Breast epithelium (tissue), 4 donors: ENCODE measurements at regions not wholly inside any gene's neighbourhood (a gene's known extent, or its start where the extent isn't known, plus 50 kb on each side); places are given as distances from the start of the nearest gene placed in this dataset.

Source experiments
- DNase-seq, 2 donors: peaks; one replicate each; pipeline ENCODE4 v3.0.0-alpha.2; 2019; ENCODE audit warnings: low spot score in 2 of 2
- H3K27ac ChIP-seq, 2 donors: fragments of 200-600 bp; sonication (generic) in 1 of 2; one replicate each; pipeline ENCODE4 v1.5.1; 2016 to 2019; ENCODE audit warnings: mild to moderate bottlenecking in 1 of 2
- H3K27me3 ChIP-seq, 2 donors: fragments of 200-600 bp; sonication (generic) in 1 of 2; one replicate each; pipeline versions ENCODE4 v1.5.1 to v1.6.0; 2017 to 2019; ENCODE audit warnings: control low read depth in 1 of 2, mild to moderate bottlenecking in 1 of 2
- H3K36me3 ChIP-seq: fragments of 200-600 bp; one replicate; pipeline ENCODE4 v1.5.1; 2019
- H3K4me1 ChIP-seq, 2 donors: fragments of 200-600 bp; sonication (generic); one replicate each; pipeline ENCODE4 v1.5.1; 2016 to 2019; ENCODE audit warnings: control low read depth in 1 of 2
- H3K4me3 ChIP-seq, 3 donors: fragments of 200-600 bp; sonication (generic); 1 replicate in 2 of 3; 2 replicates in 1 of 3; pipeline ENCODE4 v1.5.1; 2016 to 2019; ENCODE audit warnings: mild to moderate bottlenecking in 3 of 3, moderate library complexity in 2 of 3
- H3K9me3 ChIP-seq, 2 donors: fragments of 200-600 bp; sonication (generic) in 1 of 2; one replicate each; pipeline ENCODE4 v1.5.1; 2016 to 2019; ENCODE audit warnings: control low read depth in 1 of 2
- CTCF ChIP-seq, 3 donors: fragments of 450-650 bp; IDR thresholded peaks; one replicate each; pipeline ENCODE4 v1.5.1; 2016 to 2017; ENCODE audit warnings: antibody characterized with exemption in 3 of 3, mild to moderate bottlenecking in 3 of 3, moderate library complexity in 3 of 3
- POLR2A ChIP-seq: fragments of 450-650 bp; IDR thresholded peaks from one replicate; pipeline ENCODE4 v1.6.1; 2016; ENCODE audit warnings: antibody characterized with exemption, mild to moderate bottlenecking, moderate library complexity
- POLR2AphosphoS5 ChIP-seq, 3 donors: sonication (generic); formaldehyde crosslinking; IDR thresholded peaks; one replicate each; pipeline ENCODE4 v1.6.1; 2017; ENCODE audit warnings: antibody characterized with exemption in 3 of 3
- intact Hi-C: fragments of 100-400 bp; cut with DNase I; formaldehyde crosslinking; loops from one replicate; pipeline ENCODE4 v1.15.1; 2023; ENCODE audit warnings: low total_unique reads

DNA sequence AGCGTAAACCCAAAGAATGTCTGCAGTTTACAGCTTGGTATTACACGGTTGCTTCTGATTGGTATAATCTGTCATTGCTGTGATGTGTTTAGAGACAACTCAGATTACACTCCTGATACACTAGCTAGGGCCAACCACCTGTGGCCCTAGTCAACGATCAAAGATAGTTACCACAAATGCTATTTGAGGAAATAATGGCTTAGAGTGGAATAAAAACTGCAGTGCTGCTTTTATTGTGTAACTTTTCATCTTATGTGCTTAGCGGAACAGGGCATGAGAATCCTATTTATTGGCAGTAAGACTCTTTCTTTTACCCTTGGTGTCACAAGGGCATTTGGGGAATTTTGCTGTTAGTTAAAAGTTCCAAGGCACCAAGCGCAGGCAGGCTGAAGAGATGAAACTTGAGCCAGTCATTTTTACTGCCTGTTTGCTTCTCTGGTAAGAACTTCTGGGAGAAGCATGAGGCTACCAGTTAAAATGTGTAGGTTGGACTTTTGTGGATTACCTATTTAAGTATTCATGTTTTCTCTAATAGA, 363.3 kb downstream of the KCNRG start:
- Histone ChIP-seq H3K4me3 (no peak overlapping the region), H3K36me3 (no peaks in the 10 kb centered on the region), H3K27me3 (no peaks in the 10 kb centered on the region), H3K4me1 (no peaks in the 10 kb centered on the region), H3K9me3 (peaks cover 0 to 4% of the 10 kb centered on the region in 2 donors), H3K27ac (no peak overlapping the region)
- no peak for DNase-seq
- intact Hi-C loops: no loop called here
- TF ChIP-seq POLR2AphosphoS5 (IDR thresholded peaks at IDR 0.05) (no peak), CTCF (IDR thresholded peaks at IDR 0.05) (no peak), POLR2A (no peak)

- intact Hi-C loops: no loop called here
- Histone ChIP-seq H3K27me3 (no peaks in the 10 kb centered on the region), H3K4me3 (no peak overlapping the region), H3K9me3 (peaks cover 0 to 4% of the 10 kb centered on the region in 2 donors), H3K4me1 (no peaks in the 10 kb centered on the region), H3K36me3 (no peaks in the 10 kb centered on the region), H3K27ac (no peak overlapping the region)
- no peak for DNase-seq
- TF ChIP-seq CTCF (IDR thresholded peaks at IDR 0.05) (no peak), POLR2AphosphoS5 (IDR thresholded peaks at IDR 0.05) (no peak), POLR2A (no peak)
These were observed 364.3 kb downstream of the KCNRG start for GRCh38 chr13:50379584-50379983.

DNA sequence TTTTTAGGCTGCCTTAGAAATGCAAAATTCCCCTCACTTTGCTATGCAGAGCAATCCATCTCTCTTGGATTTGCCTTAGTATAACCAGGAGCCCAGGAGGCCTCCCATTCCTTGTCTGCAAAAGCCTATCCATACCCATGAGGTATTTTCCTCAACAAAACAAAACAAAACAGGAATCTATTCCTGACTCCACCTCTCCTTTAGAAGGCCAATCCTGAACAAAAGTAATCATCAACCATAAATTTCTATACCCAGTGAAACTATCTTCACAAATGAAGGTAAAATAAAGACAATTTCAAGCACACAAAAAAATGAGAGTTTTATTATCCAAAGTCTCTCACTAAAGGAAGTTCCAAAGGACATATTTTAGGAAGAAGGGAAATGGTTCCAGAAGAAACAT, 365.7 kb downstream of the KCNRG start:
- intact Hi-C loops: no loop called here
- no peaks in the 10 kb centered on the region for H3K36me3 ChIP-seq
- DNase-seq: no peak

GRCh38 chr13:50382511-50382910, 367.3 kb downstream of the KCNRG start:
- no peak for TF ChIP-seq CTCF (IDR thresholded peaks at IDR 0.05)
- TF ChIP-seq POLR2AphosphoS5 (IDR thresholded peaks at IDR 0.05): no peak
- TF ChIP-seq POLR2A: no peak
- Histone ChIP-seq H3K4me1 (no peaks in the 10 kb centered on the region), H3K36me3 (no peaks in the 10 kb centered on the region), H3K27ac (no peak overlapping the region), H3K27me3 (no peaks in the 10 kb centered on the region), H3K4me3 (no peak overlapping the region), H3K9me3 (peaks cover 0 to 4% of the 10 kb centered on the region in 2 donors)
- intact Hi-C loops: no loop called here
- DNase-seq: no peak

More for the DNA sequence above, 365.7 kb downstream of the KCNRG start:
- H3K9me3 ChIP-seq: peaks cover 0 to 4% of the 10 kb centered on the region in 2 donors
- no peaks in the 10 kb centered on the region for H3K4me1 ChIP-seq
- H3K27me3 ChIP-seq: no peaks in the 10 kb centered on the region
- H3K27ac ChIP-seq: no peak overlapping the region
- H3K4me3 ChIP-seq: no peak overlapping the region
- TF ChIP-seq CTCF (IDR thresholded peaks at IDR 0.05): no peak
- TF ChIP-seq POLR2A: no peak
- TF ChIP-seq POLR2AphosphoS5 (IDR thresholded peaks at IDR 0.05): no peak

GRCh38 chr13:50382951-50383350, 367.7 kb downstream of the KCNRG start:
- Histone ChIP-seq H3K27me3 (no peaks in the 10 kb centered on the region), H3K9me3 (peaks cover 0 to 4% of the 10 kb centered on the region in 2 donors), H3K4me1 (no peaks in the 10 kb centered on the region), H3K36me3 (no peaks in the 10 kb centered on the region), H3K27ac (no peak overlapping the region), H3K4me3 (no peak overlapping the region)
- TF ChIP-seq CTCF (IDR thresholded peaks at IDR 0.05): no peak
- no peak for DNase-seq
- intact Hi-C loops: no loop called here
